ENCODE measurements at regions not wholly inside any gene's neighbourhood (a gene's known extent, or its start where the extent isn't known, plus 50 kb on each side); places are given as distances from the start of the nearest gene placed in this dataset.

- no peak for TF ChIP-seq CTCF (IDR thresholded peaks at IDR 0.05; ENCODE audit: insufficient read depth, low read depth, low read length)
- TF ChIP-seq EZH2 (IDR thresholded peaks at IDR 0.05; ENCODE audit: insufficient read depth, low read length) = no peak
Measured at GRCh38 chr5:60346393-60346792, 353.6 kb downstream of the DEPDC1B start.
